ENCODE measurements at regions not wholly inside any gene's neighbourhood (a gene's known extent, or its start where the extent isn't known, plus 50 kb on each side); places are given as distances from the start of the nearest gene placed in this dataset.

- DNase-seq (ENCODE audit: low read depth in 2 of 2), result no peak
Measured at GRCh38 chr18:44051026-44051425, 629.7 kb upstream of the SETBP1 start.

GRCh38 chr18:44054514-44054913 lies 626.2 kb upstream of the SETBP1 start:
- DNase-seq (ENCODE audit: low read depth in 2 of 2), result no peak

- DNase-seq (ENCODE audit: low read depth in 2 of 2), result no peak
Measured at GRCh38 chr18:44060197-44060596, 620.5 kb upstream of the SETBP1 start.

GRCh38 chr18:44061438-44061837 lies 619.2 kb upstream of the SETBP1 start:
- DNase-seq (ENCODE audit: low read depth in 2 of 2), result no peak

GRCh38 chr18:44062345-44062744 lies 618.3 kb upstream of the SETBP1 start:
- DNase-seq (ENCODE audit: low read depth in 2 of 2), result no peak

- no peak for DNase-seq (ENCODE audit: low read depth in 2 of 2)
Measured at GRCh38 chr18:44065206-44065605, 615.5 kb upstream of the SETBP1 start.

GRCh38 chr18:44066541-44066940 lies 614.1 kb upstream of the SETBP1 start:
- DNase-seq (ENCODE audit: low read depth in 2 of 2), result no peak

- DNase-seq (ENCODE audit: low read depth in 2 of 2), result no peak
Measured at GRCh38 chr18:44067186-44067585, 613.5 kb upstream of the SETBP1 start.

GRCh38 chr18:44075038-44075437 lies 605.6 kb upstream of the SETBP1 start:
- DNase-seq (ENCODE audit: low read depth in 2 of 2), result no peak

GRCh38 chr18:44079606-44080005 lies 601.1 kb upstream of the SETBP1 start:
- DNase-seq (ENCODE audit: low read depth in 2 of 2), result no peak

- DNase-seq (ENCODE audit: low read depth in 2 of 2), result no peak
Measured at GRCh38 chr18:44080054-44080453, 600.6 kb upstream of the SETBP1 start.

- no peak for DNase-seq (ENCODE audit: low read depth in 2 of 2)
Measured at GRCh38 chr18:44089732-44090131, 591.0 kb upstream of the SETBP1 start.

- DNase-seq (ENCODE audit: low read depth in 2 of 2), result peak in 1 of 2 donors; percentile 34
Measured at GRCh38 chr18:44090453-44090852, 590.2 kb upstream of the SETBP1 start.

- no peak for DNase-seq (ENCODE audit: low read depth in 2 of 2)
Measured at GRCh38 chr18:44093253-44093652, 587.4 kb upstream of the SETBP1 start.

GRCh38 chr18:44096016-44096415 lies 584.7 kb upstream of the SETBP1 start:
- peak in 1 of 2 donors; percentile 15 for DNase-seq (ENCODE audit: low read depth in 2 of 2)

GRCh38 chr18:44098551-44099098 lies 582.1 kb upstream of the SETBP1 start:
- DNase-seq (ENCODE audit: low read depth in 2 of 2), result peak in 1 of 2 donors; percentile 5

GRCh38 chr18:44107187-44107586 lies 573.5 kb upstream of the SETBP1 start:
- DNase-seq (ENCODE audit: low read depth in 2 of 2), result no peak

- no peak for DNase-seq (ENCODE audit: low read depth in 2 of 2)
Measured at GRCh38 chr18:44111337-44111736, 569.4 kb upstream of the SETBP1 start.

- DNase-seq (ENCODE audit: low read depth in 2 of 2), result no peak
Measured at GRCh38 chr18:44117821-44118220, 562.9 kb upstream of the SETBP1 start.

- no peak for DNase-seq (ENCODE audit: low read depth in 2 of 2)
Measured at GRCh38 chr18:44119607-44120006, 561.1 kb upstream of the SETBP1 start.

- no peak for DNase-seq (ENCODE audit: low read depth in 2 of 2)
Measured at GRCh38 chr18:44123743-44124142, 556.9 kb upstream of the SETBP1 start.

GRCh38 chr18:44125446-44125845 lies 555.2 kb upstream of the SETBP1 start:
- no peak for DNase-seq (ENCODE audit: low read depth in 2 of 2)

GRCh38 chr18:44126598-44126997 lies 554.1 kb upstream of the SETBP1 start:
- no peak for DNase-seq (ENCODE audit: low read depth in 2 of 2)

- DNase-seq (ENCODE audit: low read depth in 2 of 2), result peak; percentile 22 to 39
Measured at GRCh38 chr18:44128365-44128764, 552.3 kb upstream of the SETBP1 start.
